PC-9 (cell line): ENCODE measurements at regions not wholly inside any gene's neighbourhood (a gene's known extent, or its start where the extent isn't known, plus 50 kb on each side); places are given as distances from the start of the nearest gene placed in this dataset.

Experiments
- BruUV-seq: library from RNA; stranded (reverse); fragments of 400-500 nt; replicated peaks from 2 replicates; lab custom pipeline; 2021; lab: Mats Ljungman, UMichigan
- CTCF ChIA-PET: fragments of 300-600 bp; sonication (Branson Sonifier 250); formaldehyde crosslinking; loops from one replicate; lab custom pipeline; 2022; ENCODE audit warnings: antibody characterized with exemption; lab: Charles Lee
- POLR2A ChIA-PET: fragments of 300-600 bp; sonication (Branson Sonifier 250); formaldehyde crosslinking; loops from one replicate; lab custom pipeline; 2022; ENCODE audit warnings: antibody characterized with exemption; ENCODE audit not compliant: unreplicated experiment; lab: Charles Lee
- DNase-seq, 2 experiments: peaks; one replicate each; pipeline versions ENCODE4 v3.0.0 to v3.0.0-alpha.2; 2015 to 2022; ENCODE audit warnings: mixed read lengths in 1 of 2
- H2AFZ ChIP-seq: fragments of 200-600 bp; sonication (generic); 2 replicates; pipeline ENCODE4 v1.8.1; 2017; ENCODE audit warnings: antibody characterized with exemption
- H3F3A ChIP-seq: fragments of 200-600 bp; sonication (generic); 2 replicates; pipeline ENCODE4 v1.8.1; 2017; ENCODE audit warnings: antibody characterized with exemption, mild to moderate bottlenecking, low read depth; ENCODE audit not compliant: insufficient read depth
- H3K27ac ChIP-seq: fragments of 200-600 bp; sonication (generic); 2 replicates; pipeline ENCODE4 v1.6.1; 2016; ENCODE audit warnings: mixed run types
- H3K27me3 ChIP-seq: fragments of 200-600 bp; sonication (generic); 2 replicates; pipeline ENCODE4 v1.6.1; 2016; ENCODE audit warnings: low read depth, mixed run types; ENCODE audit not compliant: insufficient read depth
- H3K36me3 ChIP-seq: fragments of 200-600 bp; sonication (generic); 2 replicates; pipeline ENCODE4 v1.6.1; 2016; ENCODE audit warnings: low read depth, mixed run types
- H3K4me1 ChIP-seq: fragments of 200-600 bp; sonication (generic); replicated peaks from 2 replicates; pipeline ENCODE4 v1.6.1; 2016; ENCODE audit warnings: mixed run types; ENCODE audit not compliant: insufficient read depth
- H3K4me2 ChIP-seq: fragments of 200-600 bp; sonication (generic); 2 replicates; pipeline ENCODE4 v1.6.1; 2017; ENCODE audit warnings: mixed run types
- H3K4me3 ChIP-seq: fragments of 200-600 bp; sonication (generic); 2 replicates; pipeline ENCODE4 v1.6.1; 2016; ENCODE audit warnings: mixed run types
- H3K79me2 ChIP-seq: fragments of 200-600 bp; sonication (generic); 2 replicates; pipeline ENCODE4 v1.6.1; 2017; ENCODE audit warnings: low read depth, mixed run types
- H3K9me2 ChIP-seq: fragments of 200-600 bp; sonication (generic); 2 replicates; pipeline ENCODE4 v1.8.1; 2017; ENCODE audit warnings: mild to moderate bottlenecking; ENCODE audit not compliant: insufficient read depth
- H3K9me3 ChIP-seq: fragments of 200-600 bp; sonication (generic); 2 replicates; pipeline ENCODE4 v1.8.1; 2016; ENCODE audit warnings: low read depth; ENCODE audit not compliant: insufficient read depth
- H4K20me1 ChIP-seq: fragments of 200-600 bp; sonication (generic); 2 replicates; pipeline ENCODE4 v1.8.1; 2017; ENCODE audit not compliant: insufficient read depth
- EZH2 ChIP-seq: fragments of 200-600 bp; sonication (generic); IDR thresholded peaks from 2 replicates; pipeline ENCODE4 v1.8.0; 2017; ENCODE audit warnings: antibody characterized with exemption, low read depth
- intact Hi-C: fragments of 100-400 bp; cut with micrococcal nuclease; formaldehyde crosslinking; loops from one replicate; pipeline ENCODE4 v1.10.0; 2022; ENCODE audit not compliant: unreplicated experiment
- TF ChIP-seq, protein P1 (sequence below): fragments of 200-600 bp; sonication (generic); conservative IDR thresholded peaks from 2 replicates; pipeline ENCODE4 v1.6.1; 2017; ENCODE audit warnings: mixed run types, antibody characterized with exemption, mild to moderate bottlenecking, moderate library complexity

GRCh38 chr3:80036176-80036575, 268.4 kb upstream of the ROBO1 start:
- Histone ChIP-seq H3K9me3 (no peaks in the 10 kb centered on the region), H3K27me3 (no peaks in the 10 kb centered on the region), H3K4me3 (no peak overlapping the region), H3K36me3 (no peaks in the 10 kb centered on the region), H3K4me2 (no peak overlapping the region), H3K9me2 (no peaks in the 10 kb centered on the region), H3K79me2 (no peaks in the 10 kb centered on the region), H3F3A (no peaks in the 10 kb centered on the region), H4K20me1 (no peaks in the 10 kb centered on the region), H3K27ac (no peak overlapping the region), H2AFZ (no peak overlapping the region; the same call in 1 of the 2 replicates), H3K4me1 (no peaks in the 10 kb centered on the region)
- POLR2A ChIA-PET = no interaction called here
- BruUV-seq = no TSS peak
- DNase-seq = no peak
- TF ChIP-seq, protein P1, sequence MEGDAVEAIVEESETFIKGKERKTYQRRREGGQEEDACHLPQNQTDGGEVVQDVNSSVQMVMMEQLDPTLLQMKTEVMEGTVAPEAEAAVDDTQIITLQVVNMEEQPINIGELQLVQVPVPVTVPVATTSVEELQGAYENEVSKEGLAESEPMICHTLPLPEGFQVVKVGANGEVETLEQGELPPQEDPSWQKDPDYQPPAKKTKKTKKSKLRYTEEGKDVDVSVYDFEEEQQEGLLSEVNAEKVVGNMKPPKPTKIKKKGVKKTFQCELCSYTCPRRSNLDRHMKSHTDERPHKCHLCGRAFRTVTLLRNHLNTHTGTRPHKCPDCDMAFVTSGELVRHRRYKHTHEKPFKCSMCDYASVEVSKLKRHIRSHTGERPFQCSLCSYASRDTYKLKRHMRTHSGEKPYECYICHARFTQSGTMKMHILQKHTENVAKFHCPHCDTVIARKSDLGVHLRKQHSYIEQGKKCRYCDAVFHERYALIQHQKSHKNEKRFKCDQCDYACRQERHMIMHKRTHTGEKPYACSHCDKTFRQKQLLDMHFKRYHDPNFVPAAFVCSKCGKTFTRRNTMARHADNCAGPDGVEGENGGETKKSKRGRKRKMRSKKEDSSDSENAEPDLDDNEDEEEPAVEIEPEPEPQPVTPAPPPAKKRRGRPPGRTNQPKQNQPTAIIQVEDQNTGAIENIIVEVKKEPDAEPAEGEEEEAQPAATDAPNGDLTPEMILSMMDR = no peak
- TF ChIP-seq EZH2 = no peak
- intact Hi-C loops = no loop called here
- CTCF ChIA-PET = no interaction called here

- no peaks in the 10 kb centered on the region for H3K9me2 ChIP-seq
- H3K36me3 ChIP-seq = no peaks in the 10 kb centered on the region
- no peak for DNase-seq
- no TSS peak for BruUV-seq
- no peaks in the 10 kb centered on the region for H3K4me1 ChIP-seq
- no peak for TF ChIP-seq EZH2
- TF ChIP-seq, protein P1 = no peak
- no peaks in the 10 kb centered on the region for H3K79me2 ChIP-seq
- H3K4me3 ChIP-seq = no peak overlapping the region
- H4K20me1 ChIP-seq = no peaks in the 10 kb centered on the region
- H2AFZ ChIP-seq = no peak overlapping the region
- CTCF ChIA-PET = no interaction called here
- no peaks in the 10 kb centered on the region for H3K27me3 ChIP-seq
- POLR2A ChIA-PET = no interaction called here
- intact Hi-C loops = no loop called here
- H3K27ac ChIP-seq = no peak overlapping the region
- no peaks in the 10 kb centered on the region for H3F3A ChIP-seq
- H3K4me2 ChIP-seq = no peak overlapping the region
- H3K9me3 ChIP-seq = no peaks in the 10 kb centered on the region
These were observed 267.2 kb upstream of the ROBO1 start for GRCh38 chr3:80035021-80035420.

- Histone ChIP-seq H4K20me1 (no peaks in the 10 kb centered on the region), H3K27me3 (no peaks in the 10 kb centered on the region), H3K4me2 (no peak overlapping the region), H3K9me3 (no peaks in the 10 kb centered on the region), H3K4me3 (no peak overlapping the region), H3K27ac (no peak overlapping the region), H3F3A (no peaks in the 10 kb centered on the region), H3K4me1 (no peaks in the 10 kb centered on the region), H3K36me3 (no peaks in the 10 kb centered on the region), H2AFZ (no peak overlapping the region), H3K9me2 (no peaks in the 10 kb centered on the region), H3K79me2 (no peaks in the 10 kb centered on the region)
- DNase-seq = no peak
- BruUV-seq = no TSS peak
- intact Hi-C loops = no loop called here
- no peak for TF ChIP-seq EZH2
- TF ChIP-seq, protein P1 = no peak
- CTCF ChIA-PET = no interaction called here
- POLR2A ChIA-PET = no interaction called here
These were observed 255.2 kb upstream of the ROBO1 start for GRCh38 chr3:80023010-80023409.
